ENCODE measurements at regions not wholly inside any gene's neighbourhood (a gene's known extent, or its start where the extent isn't known, plus 50 kb on each side); places are given as distances from the start of the nearest gene placed in this dataset.

- H3K27me3 Mint-ChIP-seq, result no peaks in the 10 kb centered on the region
- H3K27ac Mint-ChIP-seq, result no peak overlapping the region
- TF ChIP-seq, protein P1, sequence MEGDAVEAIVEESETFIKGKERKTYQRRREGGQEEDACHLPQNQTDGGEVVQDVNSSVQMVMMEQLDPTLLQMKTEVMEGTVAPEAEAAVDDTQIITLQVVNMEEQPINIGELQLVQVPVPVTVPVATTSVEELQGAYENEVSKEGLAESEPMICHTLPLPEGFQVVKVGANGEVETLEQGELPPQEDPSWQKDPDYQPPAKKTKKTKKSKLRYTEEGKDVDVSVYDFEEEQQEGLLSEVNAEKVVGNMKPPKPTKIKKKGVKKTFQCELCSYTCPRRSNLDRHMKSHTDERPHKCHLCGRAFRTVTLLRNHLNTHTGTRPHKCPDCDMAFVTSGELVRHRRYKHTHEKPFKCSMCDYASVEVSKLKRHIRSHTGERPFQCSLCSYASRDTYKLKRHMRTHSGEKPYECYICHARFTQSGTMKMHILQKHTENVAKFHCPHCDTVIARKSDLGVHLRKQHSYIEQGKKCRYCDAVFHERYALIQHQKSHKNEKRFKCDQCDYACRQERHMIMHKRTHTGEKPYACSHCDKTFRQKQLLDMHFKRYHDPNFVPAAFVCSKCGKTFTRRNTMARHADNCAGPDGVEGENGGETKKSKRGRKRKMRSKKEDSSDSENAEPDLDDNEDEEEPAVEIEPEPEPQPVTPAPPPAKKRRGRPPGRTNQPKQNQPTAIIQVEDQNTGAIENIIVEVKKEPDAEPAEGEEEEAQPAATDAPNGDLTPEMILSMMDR (conservative IDR thresholded peaks at IDR 0.05), result no peak
- no peak overlapping the region for H3K4me3 Mint-ChIP-seq
- no peaks in the 10 kb centered on the region for H3K9me3 Mint-ChIP-seq
- no peaks in the 10 kb centered on the region for H3K4me1 Mint-ChIP-seq (ENCODE audit: unreplicated experiment)
- H3K36me3 Mint-ChIP-seq, result no peaks in the 10 kb centered on the region
- DNase-seq (ENCODE audit: extremely low spot score, unreplicated experiment), result no peak
These were observed 264.4 kb upstream of the MON1B start for GRCh38 chr16:76926595-76926994.

DNA sequence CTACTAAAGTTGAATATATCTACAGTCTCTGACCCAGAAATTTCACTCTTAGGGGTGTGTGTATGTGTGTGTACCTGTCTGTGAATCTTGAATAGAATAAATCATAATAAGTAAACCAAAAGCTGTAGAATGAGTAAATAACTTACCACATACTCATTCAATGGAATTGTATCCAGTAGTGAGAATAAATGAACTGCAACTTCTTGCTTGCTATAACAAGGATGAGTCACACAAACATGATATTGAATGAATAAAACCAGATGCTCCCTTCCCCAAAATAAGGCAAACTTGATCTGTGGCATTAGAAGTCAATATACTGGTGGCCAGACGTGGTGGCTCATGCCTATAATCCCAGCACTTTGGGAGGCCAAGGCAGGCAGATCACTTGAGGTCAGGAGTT is 259.8 kb upstream of the MON1B start:
- H3K4me1 Mint-ChIP-seq (ENCODE audit: unreplicated experiment), result no peaks in the 10 kb centered on the region
- H3K27me3 Mint-ChIP-seq, result no peaks in the 10 kb centered on the region
- no peak overlapping the region for H3K4me3 Mint-ChIP-seq
- H3K9me3 Mint-ChIP-seq, result no peaks in the 10 kb centered on the region
- H3K36me3 Mint-ChIP-seq, result no peaks in the 10 kb centered on the region
- no peak overlapping the region for H3K27ac Mint-ChIP-seq
- DNase-seq (ENCODE audit: extremely low spot score, unreplicated experiment), result no peak
- TF ChIP-seq, protein P1 (conservative IDR thresholded peaks at IDR 0.05), result no peak

- H3K9me3 Mint-ChIP-seq, result no peaks in the 10 kb centered on the region
- TF ChIP-seq, protein P1 (conservative IDR thresholded peaks at IDR 0.05), result no peak
- no peak overlapping the region for H3K27ac Mint-ChIP-seq
- no peaks in the 10 kb centered on the region for H3K36me3 Mint-ChIP-seq
- H3K4me3 Mint-ChIP-seq, result no peak overlapping the region
- DNase-seq (ENCODE audit: extremely low spot score, unreplicated experiment), result no peak
- no peaks in the 10 kb centered on the region for H3K27me3 Mint-ChIP-seq
- H3K4me1 Mint-ChIP-seq (ENCODE audit: unreplicated experiment), result no peaks in the 10 kb centered on the region
These were observed 258.3 kb upstream of the MON1B start for GRCh38 chr16:76932541-76933211.

DNA sequence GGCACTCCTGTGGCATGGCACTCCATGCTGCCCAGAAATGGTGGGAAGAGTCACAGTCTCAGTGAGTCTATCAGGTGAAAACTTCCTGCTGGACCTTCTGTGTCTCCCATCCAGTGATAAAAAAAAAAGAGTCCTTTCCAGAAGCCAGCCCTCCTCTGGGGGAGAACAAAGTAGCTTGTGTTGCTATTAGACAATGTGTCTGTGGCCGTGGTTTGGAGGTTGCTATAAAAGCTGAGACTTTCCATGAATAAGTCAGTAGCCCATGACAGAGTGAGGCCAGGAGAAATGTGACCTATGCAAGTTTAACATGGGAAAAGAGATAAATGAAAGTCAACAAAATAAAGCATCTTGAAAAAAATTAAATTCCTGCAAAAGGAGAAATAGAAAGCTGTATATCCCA is 250.7 kb upstream of the MON1B start:
- H3K27ac Mint-ChIP-seq, result no peak overlapping the region
- H3K4me3 Mint-ChIP-seq, result no peak overlapping the region
- TF ChIP-seq, protein P1 (conservative IDR thresholded peaks at IDR 0.05), result no peak
- no peak for DNase-seq (ENCODE audit: extremely low spot score, unreplicated experiment)
- peaks cover 4% of the 10 kb centered on the region for H3K4me1 Mint-ChIP-seq (ENCODE audit: unreplicated experiment)
- no peaks in the 10 kb centered on the region for H3K9me3 Mint-ChIP-seq
- peaks cover 4% of the 10 kb centered on the region for H3K27me3 Mint-ChIP-seq
- H3K36me3 Mint-ChIP-seq, result no peaks in the 10 kb centered on the region

DNA sequence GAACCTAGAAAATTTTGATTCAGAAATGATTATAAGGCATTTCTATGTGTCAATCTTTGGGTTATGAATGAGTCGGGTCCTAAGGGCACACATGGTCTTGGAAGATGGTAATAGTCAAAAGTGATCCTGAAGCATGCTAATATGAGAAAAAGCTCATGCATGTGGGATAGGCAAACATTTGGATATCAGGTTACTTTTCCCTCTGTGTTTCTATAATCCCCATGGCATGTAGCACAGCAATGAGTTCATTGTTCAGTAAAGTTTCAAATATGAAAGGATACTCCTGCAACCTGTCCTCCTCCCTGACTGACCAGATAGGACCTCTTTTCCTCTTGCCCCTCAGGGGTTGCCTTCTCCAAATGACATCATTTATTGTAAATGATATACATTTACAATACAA is 249.9 kb upstream of the MON1B start:
- Mint-ChIP-seq H3K36me3 (no peaks in the 10 kb centered on the region), H3K4me1 (ENCODE audit: unreplicated experiment) (peaks cover 4% of the 10 kb centered on the region), H3K27me3 (peaks cover 4% of the 10 kb centered on the region), H3K9me3 (no peaks in the 10 kb centered on the region), H3K27ac (no peak overlapping the region), H3K4me3 (no peak overlapping the region)
- TF ChIP-seq, protein P1 (conservative IDR thresholded peaks at IDR 0.05), result no peak
- no peak for DNase-seq (ENCODE audit: extremely low spot score, unreplicated experiment)

DNA sequence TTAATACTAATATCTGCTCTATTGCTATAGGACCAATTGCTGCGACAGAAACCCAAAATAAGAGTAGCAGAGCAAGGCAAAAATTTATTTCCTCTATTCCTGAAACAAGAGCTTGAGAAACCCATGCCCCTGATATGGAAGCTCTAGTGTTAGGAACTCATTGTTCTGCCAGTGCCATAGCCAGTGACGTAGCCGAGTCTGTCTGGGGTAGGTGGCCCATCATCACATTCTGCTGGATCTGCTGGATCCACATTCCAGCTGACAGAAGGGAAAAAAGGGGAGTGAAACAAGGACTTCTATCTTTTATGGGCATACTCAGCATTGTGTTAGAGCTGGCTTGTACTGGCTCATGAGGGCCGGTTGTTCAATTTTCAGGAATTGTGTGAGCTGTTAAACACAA is 248.9 kb upstream of the MON1B start:
- TF ChIP-seq, protein P1 (conservative IDR thresholded peaks at IDR 0.05), result no peak
- Mint-ChIP-seq H3K36me3 (no peaks in the 10 kb centered on the region), H3K27ac (no peak overlapping the region), H3K4me3 (no peak overlapping the region), H3K27me3 (peaks cover 4% of the 10 kb centered on the region), H3K4me1 (ENCODE audit: unreplicated experiment) (peaks cover 4% of the 10 kb centered on the region), H3K9me3 (no peaks in the 10 kb centered on the region)
- DNase-seq (ENCODE audit: extremely low spot score, unreplicated experiment), result no peak

All from type B pancreatic cell (in vitro differentiated cells).